ENCODE measurements at regions not wholly inside any gene's neighbourhood (a gene's known extent, or its start where the extent isn't known, plus 50 kb on each side); places are given as distances from the start of the nearest gene placed in this dataset.
A peak's percentile ranks its signal among the peaks of the same experiment; 100 is the strongest.
"Not testable (repeated sequence)": the region's sequence is repeated elsewhere in the genome, so short reads cannot be mapped to it uniquely, and the experiment has no call there.

- Histone ChIP-seq H3K4me1 (ENCODE audit: low read length) (no peaks in the 10 kb centered on the region), H3K27me3 (ENCODE audit: low read depth, low read length) (no peaks in the 10 kb centered on the region)
Observed at GRCh38 chr14:38941488-38941887, 161.5 kb downstream of the SEC23A start.

DNA sequence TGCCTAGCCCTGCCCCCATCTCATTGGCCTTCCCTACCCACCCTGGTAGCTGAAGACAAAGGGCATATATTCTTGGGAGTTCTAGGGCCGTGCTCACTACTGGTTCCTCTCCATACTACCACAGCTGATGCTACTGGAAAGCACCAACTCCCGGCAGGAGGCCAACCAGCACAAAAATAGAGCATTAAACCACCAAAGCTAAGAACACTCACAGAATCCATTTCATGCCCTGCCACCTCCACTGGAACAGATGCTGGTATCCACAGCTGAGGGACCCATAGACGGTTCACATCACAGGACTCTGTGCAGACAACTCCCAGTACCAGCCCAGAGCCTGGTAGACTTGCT, 170.4 kb downstream of the SEC23A start:
- H4K20me1 ChIP-seq (ENCODE audit: insufficient read depth, low read length); H3K4me2 ChIP-seq (ENCODE audit: low read length); H3K27me3 ChIP-seq (ENCODE audit: low read depth, low read length); H3K27ac ChIP-seq (ENCODE audit: low read length); H3K9ac ChIP-seq (ENCODE audit: low read length); H3K79me2 ChIP-seq (ENCODE audit: low read length); H3K4me3 ChIP-seq (ENCODE audit: low read length); H2AFZ ChIP-seq (ENCODE audit: low read depth, low read length); H3K9me3 ChIP-seq (ENCODE audit: insufficient read depth, low read length); H3K4me1 ChIP-seq (ENCODE audit: low read length); H3K36me3 ChIP-seq (replicated peaks; ENCODE audit: low read depth, low read length): not testable (repeated sequence)

More at GRCh38 chr14:38941488-38941887, 161.5 kb downstream of the SEC23A start:
- Histone ChIP-seq H3K9me3 (ENCODE audit: insufficient read depth, low read length) (no peaks in the 10 kb centered on the region), H3K36me3 (replicated peaks; ENCODE audit: low read depth, low read length) (no peaks in the 10 kb centered on the region), H3K9ac (ENCODE audit: low read length) (no peak overlapping the region), H2AFZ (ENCODE audit: low read depth, low read length) (no peak overlapping the region), H3K4me2 (ENCODE audit: low read length) (no peak overlapping the region), H3K27ac (ENCODE audit: low read length) (no peak overlapping the region), H3K4me3 (ENCODE audit: low read length) (no peak overlapping the region), H3K79me2 (ENCODE audit: low read length) (no peaks in the 10 kb centered on the region), H4K20me1 (ENCODE audit: insufficient read depth, low read length) (no peaks in the 10 kb centered on the region)
- TF ChIP-seq, protein P1, sequence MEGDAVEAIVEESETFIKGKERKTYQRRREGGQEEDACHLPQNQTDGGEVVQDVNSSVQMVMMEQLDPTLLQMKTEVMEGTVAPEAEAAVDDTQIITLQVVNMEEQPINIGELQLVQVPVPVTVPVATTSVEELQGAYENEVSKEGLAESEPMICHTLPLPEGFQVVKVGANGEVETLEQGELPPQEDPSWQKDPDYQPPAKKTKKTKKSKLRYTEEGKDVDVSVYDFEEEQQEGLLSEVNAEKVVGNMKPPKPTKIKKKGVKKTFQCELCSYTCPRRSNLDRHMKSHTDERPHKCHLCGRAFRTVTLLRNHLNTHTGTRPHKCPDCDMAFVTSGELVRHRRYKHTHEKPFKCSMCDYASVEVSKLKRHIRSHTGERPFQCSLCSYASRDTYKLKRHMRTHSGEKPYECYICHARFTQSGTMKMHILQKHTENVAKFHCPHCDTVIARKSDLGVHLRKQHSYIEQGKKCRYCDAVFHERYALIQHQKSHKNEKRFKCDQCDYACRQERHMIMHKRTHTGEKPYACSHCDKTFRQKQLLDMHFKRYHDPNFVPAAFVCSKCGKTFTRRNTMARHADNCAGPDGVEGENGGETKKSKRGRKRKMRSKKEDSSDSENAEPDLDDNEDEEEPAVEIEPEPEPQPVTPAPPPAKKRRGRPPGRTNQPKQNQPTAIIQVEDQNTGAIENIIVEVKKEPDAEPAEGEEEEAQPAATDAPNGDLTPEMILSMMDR (IDR thresholded peaks at IDR 0.05; ENCODE audit: low read depth, low read length), result peak; percentile 10; the same call in 1 of the 2 replicates
- TF ChIP-seq EZH2phosphoT487 (IDR thresholded peaks at IDR 0.05; ENCODE audit: low read depth), result no peak

DNA sequence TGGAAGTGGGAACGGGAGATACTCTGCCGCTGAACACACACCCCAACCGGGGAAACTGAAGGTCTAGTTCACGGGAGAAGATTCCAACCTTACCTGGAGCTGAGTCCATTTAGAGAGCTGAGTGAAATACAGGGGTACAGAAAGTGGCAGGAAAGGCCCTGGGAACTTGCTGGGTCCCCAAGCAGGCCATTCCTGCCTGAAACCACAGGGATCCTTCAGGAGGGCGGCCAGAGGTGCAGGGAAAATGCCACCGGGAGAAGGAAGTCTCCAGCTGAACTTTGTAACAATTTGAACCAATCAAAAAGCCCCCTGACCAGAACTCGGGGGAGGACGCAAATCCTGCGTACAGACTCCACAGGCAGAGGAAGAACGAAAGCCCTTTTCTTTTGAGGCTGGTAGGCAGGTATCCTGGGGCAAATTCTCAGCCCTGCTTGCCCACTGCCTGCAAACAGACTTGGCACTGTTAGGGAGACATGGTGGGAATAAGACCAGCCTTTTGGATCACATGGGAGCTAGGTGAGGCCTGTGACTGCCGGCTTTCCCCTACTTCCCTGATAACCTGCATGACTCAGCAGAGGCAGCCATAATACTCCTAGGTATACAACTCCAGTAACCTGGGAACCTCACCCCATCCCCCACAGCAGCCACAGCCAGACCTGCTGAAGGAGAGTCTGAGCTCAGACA, 170.9 kb downstream of the SEC23A start:
- H3K79me2 ChIP-seq (ENCODE audit: low read length), result no peaks in the 10 kb centered on the region
- H3K9ac ChIP-seq (ENCODE audit: low read length), result no peak overlapping the region
- H3K4me2 ChIP-seq (ENCODE audit: low read length), result no peak overlapping the region
- no peaks in the 10 kb centered on the region for H3K27me3 ChIP-seq (ENCODE audit: low read depth, low read length)
- H4K20me1 ChIP-seq (ENCODE audit: insufficient read depth, low read length), result no peaks in the 10 kb centered on the region
- no peak overlapping the region for H2AFZ ChIP-seq (ENCODE audit: low read depth, low read length)
- no peak overlapping the region for H3K4me3 ChIP-seq (ENCODE audit: low read length)
- H3K4me1 ChIP-seq (ENCODE audit: low read length), result no peaks in the 10 kb centered on the region
- TF ChIP-seq, protein P1 (IDR thresholded peaks at IDR 0.05; ENCODE audit: low read depth, low read length), result no peak
- no peak for TF ChIP-seq EZH2phosphoT487 (IDR thresholded peaks at IDR 0.05; ENCODE audit: low read depth)
- H3K36me3 ChIP-seq (replicated peaks; ENCODE audit: low read depth, low read length), result no peaks in the 10 kb centered on the region
- no peak overlapping the region for H3K27ac ChIP-seq (ENCODE audit: low read length)
- no peaks in the 10 kb centered on the region for H3K9me3 ChIP-seq (ENCODE audit: insufficient read depth, low read length)

DNA sequence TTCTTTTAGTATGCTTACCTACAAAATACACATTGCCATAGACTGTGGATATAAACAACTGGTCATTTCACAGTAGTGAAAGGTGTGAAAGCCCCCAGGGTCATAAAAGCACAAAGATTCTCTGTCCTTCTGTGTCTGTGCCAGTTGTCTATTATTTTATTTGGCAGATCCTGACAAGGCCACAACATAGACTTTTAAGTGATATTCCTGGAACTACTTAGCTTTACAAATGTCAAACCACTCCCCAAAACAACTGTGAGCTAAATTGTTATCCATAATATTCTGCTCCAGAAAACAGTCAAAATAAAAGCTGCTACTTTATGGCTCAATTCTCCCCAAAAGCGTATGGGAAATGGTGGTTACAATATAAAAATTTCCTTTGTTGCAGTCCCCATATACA, 172.1 kb downstream of the SEC23A start:
- TF ChIP-seq, protein P1 (IDR thresholded peaks at IDR 0.05; ENCODE audit: low read depth, low read length), result no peak
- TF ChIP-seq EZH2phosphoT487 (IDR thresholded peaks at IDR 0.05; ENCODE audit: low read depth), result no peak
- H3K27ac ChIP-seq (ENCODE audit: low read length), result no peak overlapping the region
- no peak overlapping the region for H3K9ac ChIP-seq (ENCODE audit: low read length)
- H4K20me1 ChIP-seq (ENCODE audit: insufficient read depth, low read length), result no peaks in the 10 kb centered on the region
- H2AFZ ChIP-seq (ENCODE audit: low read depth, low read length), result no peak overlapping the region
- no peaks in the 10 kb centered on the region for H3K36me3 ChIP-seq (replicated peaks; ENCODE audit: low read depth, low read length)
- no peaks in the 10 kb centered on the region for H3K27me3 ChIP-seq (ENCODE audit: low read depth, low read length)
- no peak overlapping the region for H3K4me2 ChIP-seq (ENCODE audit: low read length)
- H3K4me3 ChIP-seq (ENCODE audit: low read length), result no peak overlapping the region
- H3K9me3 ChIP-seq (ENCODE audit: insufficient read depth, low read length), result no peaks in the 10 kb centered on the region
- H3K4me1 ChIP-seq (ENCODE audit: low read length), result no peaks in the 10 kb centered on the region
- H3K79me2 ChIP-seq (ENCODE audit: low read length), result no peaks in the 10 kb centered on the region

Data from OCI-LY3 (cell line).